ENCODE measurements at regions not wholly inside any gene's neighbourhood (a gene's known extent, or its start where the extent isn't known, plus 50 kb on each side); places are given as distances from the start of the nearest gene placed in this dataset.

- no peak overlapping the region for H3K27ac Mint-ChIP-seq
- no peak overlapping the region for H3K9ac ChIP-seq (ENCODE audit: extremely low read depth, low read length, poor library complexity, severe bottlenecking)
- no peak for TF ChIP-seq CTCF (conservative IDR thresholded peaks at IDR 0.05)
Observed at GRCh38 chr5:130976493-130976892, 188.6 kb downstream of the HINT1 start.

GRCh38 chr5:130975847-130976246, 189.2 kb downstream of the HINT1 start:
- no peak for DNase-seq
- no peak overlapping the region for H3K27ac ChIP-seq (ENCODE audit: low read depth, low read length)
- Mint-ChIP-seq H3K4me1 (peaks cover 18% of the 10 kb centered on the region), H3K9me3 (no peaks in the 10 kb centered on the region), H3K27me3 (ENCODE audit: insufficient read depth) (no peaks in the 10 kb centered on the region), H3K4me3 (no peak overlapping the region), H3K27ac (peak overlapping the region; percentile 15), H3K36me3 (ENCODE audit: low read depth) (no peaks in the 10 kb centered on the region)
- no peak for TF ChIP-seq CTCF (conservative IDR thresholded peaks at IDR 0.05)
- H3K27me3 ChIP-seq (ENCODE audit: control insufficient read depth, insufficient read depth, low read length, poor library complexity, severe bottlenecking): no peaks in the 10 kb centered on the region
- H3K4me3 ChIP-seq (ENCODE audit: low read length): no peak overlapping the region
- no peaks in the 10 kb centered on the region for H3K9me3 ChIP-seq (ENCODE audit: control insufficient read depth, low read length)
- H3K9ac ChIP-seq (ENCODE audit: extremely low read depth, low read length, poor library complexity, severe bottlenecking): no peak overlapping the region
- peaks cover 3% of the 10 kb centered on the region for H3K4me1 ChIP-seq (ENCODE audit: control insufficient read depth, insufficient read depth, low read length)
- no peaks in the 10 kb centered on the region for H3K36me3 ChIP-seq (ENCODE audit: control insufficient read depth, insufficient read depth, low read length)
- 67 to 77% methylated on average over 1 of the region's 1 CpG for WGBS, 2 experiments (ENCODE audit: insufficient coverage in 1 of 2, insufficient read length in 1 of 2)

More at GRCh38 chr5:130976493-130976892, 188.6 kb downstream of the HINT1 start:
- Histone ChIP-seq H3K27me3 (ENCODE audit: control insufficient read depth, insufficient read depth, low read length, poor library complexity, severe bottlenecking) (no peaks in the 10 kb centered on the region), H3K27ac (ENCODE audit: low read depth, low read length) (no peak overlapping the region), H3K36me3 (ENCODE audit: control insufficient read depth, insufficient read depth, low read length) (no peaks in the 10 kb centered on the region), H3K9me3 (ENCODE audit: control insufficient read depth, low read length) (no peaks in the 10 kb centered on the region), H3K4me1 (ENCODE audit: control insufficient read depth, insufficient read depth, low read length) (peaks cover 3% of the 10 kb centered on the region), H3K4me3 (ENCODE audit: low read length) (no peak overlapping the region)
- no peak for DNase-seq
- no peaks in the 10 kb centered on the region for H3K9me3 Mint-ChIP-seq
- H3K27me3 Mint-ChIP-seq (ENCODE audit: insufficient read depth): no peaks in the 10 kb centered on the region
- no peak overlapping the region for H3K4me3 Mint-ChIP-seq
- peaks cover 19% of the 10 kb centered on the region for H3K4me1 Mint-ChIP-seq
- H3K36me3 Mint-ChIP-seq (ENCODE audit: low read depth): no peaks in the 10 kb centered on the region

GRCh38 chr5:130975299-130975698, 189.8 kb downstream of the HINT1 start:
- no peak for DNase-seq
- Histone ChIP-seq H3K4me1 (ENCODE audit: control insufficient read depth, insufficient read depth, low read length) (peaks cover 3% of the 10 kb centered on the region), H3K9me3 (ENCODE audit: control insufficient read depth, low read length) (no peaks in the 10 kb centered on the region), H3K36me3 (ENCODE audit: control insufficient read depth, insufficient read depth, low read length) (no peaks in the 10 kb centered on the region), H3K27ac (ENCODE audit: low read depth, low read length) (no peak overlapping the region), H3K27me3 (ENCODE audit: control insufficient read depth, insufficient read depth, low read length, poor library complexity, severe bottlenecking) (no peaks in the 10 kb centered on the region), H3K4me3 (ENCODE audit: low read length) (no peak overlapping the region), H3K9ac (ENCODE audit: extremely low read depth, low read length, poor library complexity, severe bottlenecking) (no peak overlapping the region)
- Mint-ChIP-seq H3K4me3 (no peak overlapping the region), H3K27me3 (ENCODE audit: insufficient read depth) (no peaks in the 10 kb centered on the region), H3K4me1 (peaks cover 16% of the 10 kb centered on the region), H3K27ac (peak overlapping the region; percentile 15), H3K9me3 (no peaks in the 10 kb centered on the region), H3K36me3 (ENCODE audit: low read depth) (no peaks in the 10 kb centered on the region)
- 76 to 81% methylated on average over 2 of the region's 2 CpGs for WGBS, 2 experiments (ENCODE audit: insufficient coverage in 1 of 2, insufficient read length in 1 of 2)
- TF ChIP-seq CTCF (conservative IDR thresholded peaks at IDR 0.05): no peak

Measured in endodermal cell (in vitro differentiated cells).